ENCODE measurements at regions not wholly inside any gene's neighbourhood (a gene's known extent, or its start where the extent isn't known, plus 50 kb on each side); places are given as distances from the start of the nearest gene placed in this dataset.

- TF ChIP-seq GABPA (IDR thresholded peaks at IDR 0.05; ENCODE audit: borderline replicate concordance, insufficient read depth, low read length) (no peak), JUND (IDR thresholded peaks at IDR 0.05; ENCODE audit: low read length) (no peak), YY1 (IDR thresholded peaks at IDR 0.05; ENCODE audit: low read depth, low read length) (no peak), CTCF (IDR thresholded peaks at IDR 0.05; ENCODE audit: control extremely low read depth in 1 of 3, insufficient read depth in 1 of 3, low read depth in 1 of 3, low read length in 3 of 3) (no peak), SUZ12 (IDR thresholded peaks at IDR 0.05; ENCODE audit: low read length) (no peak), JUN (IDR thresholded peaks at IDR 0.05; ENCODE audit: low read depth, low read length) (no peak), USF2 (IDR thresholded peaks at IDR 0.05; ENCODE audit: low read length) (no peak), ATF3 (IDR thresholded peaks at IDR 0.05; ENCODE audit: insufficient read depth, low read depth, low read length) (no peak), SP4 (IDR thresholded peaks at IDR 0.05; ENCODE audit: low read length) (no peak), CHD2 (IDR thresholded peaks at IDR 0.05; ENCODE audit: low read length) (no peak), CREB1 (IDR thresholded peaks at IDR 0.05) (no peak)
Measured at GRCh38 chr19:32017176-32017953, 328.0 kb upstream of the ZNF507 start.
